ENCODE measurements at regions not wholly inside any gene's neighbourhood (a gene's known extent, or its start where the extent isn't known, plus 50 kb on each side); places are given as distances from the start of the nearest gene placed in this dataset.

GRCh38 chr9:103377667-103378066, 382.5 kb downstream of the CYLC2 start:
- no peaks in the 10 kb centered on the region for H3K9me3 ChIP-seq (ENCODE audit: low read depth, low read length)
- TF ChIP-seq CTCF (IDR thresholded peaks at IDR 0.05; ENCODE audit: extremely low read depth, low read depth, low read length), result no peak
- no peaks in the 10 kb centered on the region for H3K27me3 ChIP-seq (ENCODE audit: insufficient read depth, low read length)
- no peaks in the 10 kb centered on the region for H4K20me1 ChIP-seq (ENCODE audit: insufficient read depth, low read length)
- no peak overlapping the region for H3K4me3 ChIP-seq (ENCODE audit: insufficient read depth, low read length)
- H2AFZ ChIP-seq (ENCODE audit: low read length), result no peak overlapping the region
- H3K27ac ChIP-seq (ENCODE audit: low read depth, low read length), result no peak overlapping the region
- no peaks in the 10 kb centered on the region for H3K79me2 ChIP-seq (ENCODE audit: insufficient read depth, low read length)
- DNase-seq (ENCODE audit: insufficient read length, low spot score, missing footprints), result no peak
- H3K36me3 ChIP-seq (ENCODE audit: insufficient read depth, low read length), result no peaks in the 10 kb centered on the region
- H3K4me1 ChIP-seq (ENCODE audit: insufficient read depth, low read length), result no peaks in the 10 kb centered on the region
- no peak overlapping the region for H3K4me2 ChIP-seq (ENCODE audit: insufficient read depth, low read length)

- Histone ChIP-seq H2AFZ (ENCODE audit: low read length) (no peak overlapping the region), H3K9me3 (ENCODE audit: low read depth, low read length) (no peaks in the 10 kb centered on the region), H3K79me2 (ENCODE audit: insufficient read depth, low read length) (no peaks in the 10 kb centered on the region), H4K20me1 (ENCODE audit: insufficient read depth, low read length) (no peaks in the 10 kb centered on the region), H3K4me1 (ENCODE audit: insufficient read depth, low read length) (no peaks in the 10 kb centered on the region), H3K4me2 (ENCODE audit: insufficient read depth, low read length) (no peak overlapping the region), H3K27me3 (ENCODE audit: insufficient read depth, low read length) (no peaks in the 10 kb centered on the region), H3K36me3 (ENCODE audit: insufficient read depth, low read length) (no peaks in the 10 kb centered on the region), H3K27ac (ENCODE audit: low read depth, low read length) (no peak overlapping the region), H3K4me3 (ENCODE audit: insufficient read depth, low read length) (no peak overlapping the region)
- peak; percentile 8 for TF ChIP-seq CTCF (IDR thresholded peaks at IDR 0.05; ENCODE audit: extremely low read depth, low read depth, low read length)
- DNase-seq (ENCODE audit: insufficient read length, low spot score, missing footprints), result no peak
Measured at GRCh38 chr9:103397868-103398600, 402.9 kb downstream of the CYLC2 start.

- no peak for DNase-seq (ENCODE audit: insufficient read length, low spot score, missing footprints)
- Histone ChIP-seq H3K4me2 (ENCODE audit: insufficient read depth, low read length) (no peak overlapping the region), H3K4me3 (ENCODE audit: insufficient read depth, low read length) (no peak overlapping the region), H3K4me1 (ENCODE audit: insufficient read depth, low read length) (no peaks in the 10 kb centered on the region), H4K20me1 (ENCODE audit: insufficient read depth, low read length) (no peaks in the 10 kb centered on the region), H3K79me2 (ENCODE audit: insufficient read depth, low read length) (no peaks in the 10 kb centered on the region), H3K27me3 (ENCODE audit: insufficient read depth, low read length) (no peaks in the 10 kb centered on the region), H3K36me3 (ENCODE audit: insufficient read depth, low read length) (no peaks in the 10 kb centered on the region), H3K9me3 (ENCODE audit: low read depth, low read length) (no peaks in the 10 kb centered on the region), H3K27ac (ENCODE audit: low read depth, low read length) (no peak overlapping the region), H2AFZ (ENCODE audit: low read length) (no peak overlapping the region)
- no peak for TF ChIP-seq CTCF (IDR thresholded peaks at IDR 0.05; ENCODE audit: extremely low read depth, low read depth, low read length)
Measured at GRCh38 chr9:103399535-103399934, 404.4 kb downstream of the CYLC2 start.

GRCh38 chr9:103407260-103407659, 412.1 kb downstream of the CYLC2 start:
- no peak overlapping the region for H3K4me2 ChIP-seq (ENCODE audit: insufficient read depth, low read length)
- no peaks in the 10 kb centered on the region for H3K9me3 ChIP-seq (ENCODE audit: low read depth, low read length)
- no peaks in the 10 kb centered on the region for H3K36me3 ChIP-seq (ENCODE audit: insufficient read depth, low read length)
- no peak overlapping the region for H2AFZ ChIP-seq (ENCODE audit: low read length)
- no peaks in the 10 kb centered on the region for H4K20me1 ChIP-seq (ENCODE audit: insufficient read depth, low read length)
- no peaks in the 10 kb centered on the region for H3K4me1 ChIP-seq (ENCODE audit: insufficient read depth, low read length)
- H3K79me2 ChIP-seq (ENCODE audit: insufficient read depth, low read length), result no peaks in the 10 kb centered on the region
- no peak overlapping the region for H3K27ac ChIP-seq (ENCODE audit: low read depth, low read length)
- H3K4me3 ChIP-seq (ENCODE audit: insufficient read depth, low read length), result no peak overlapping the region
- H3K27me3 ChIP-seq (ENCODE audit: insufficient read depth, low read length), result no peaks in the 10 kb centered on the region
- no peak for TF ChIP-seq CTCF (IDR thresholded peaks at IDR 0.05; ENCODE audit: extremely low read depth, low read depth, low read length)
- no peak for DNase-seq (ENCODE audit: insufficient read length, low spot score, missing footprints)
